NT2/D1 (cell line): ENCODE measurements at regions not wholly inside any gene's neighbourhood (a gene's known extent, or its start where the extent isn't known, plus 50 kb on each side); places are given as distances from the start of the nearest gene placed in this dataset.

Experiments
- DNase-seq: peaks from one replicate; pipeline ENCODE4 v3.0.0-alpha.2; 2011; ENCODE audit warnings: low read depth, low spot score
- H3K27me3 ChIP-seq: 2 replicates; pipeline ENCODE4 v1.6.0; 2011; ENCODE audit warnings: mild to moderate bottlenecking; ENCODE audit not compliant: insufficient read length, insufficient read depth
- H3K36me3 ChIP-seq: 2 replicates; pipeline ENCODE4 v1.6.1; 2011; ENCODE audit warnings: mild to moderate bottlenecking, low read length, mixed read lengths; ENCODE audit not compliant: insufficient read depth, insufficient read length
- H3K4me1 ChIP-seq: 2 replicates; pipeline ENCODE4 v1.5.1; 2011; ENCODE audit not compliant: insufficient read depth, insufficient read length
- H3K4me3 ChIP-seq: 2 replicates; pipeline ENCODE4 v1.5.1; 2011; ENCODE audit warnings: low read depth; ENCODE audit not compliant: insufficient read length
- H3K9ac ChIP-seq: 2 replicates; pipeline ENCODE4 v1.6.0; 2011; ENCODE audit warnings: low read depth; ENCODE audit not compliant: insufficient read length
- H3K9me3 ChIP-seq: 2 replicates; pipeline ENCODE4 v1.5.1; 2011; ENCODE audit warnings: mild to moderate bottlenecking, low read length; ENCODE audit not compliant: insufficient read depth
- SUZ12 ChIP-seq: IDR thresholded peaks from 2 replicates; pipeline ENCODE4 v1.6.1; 2011; ENCODE audit not compliant: insufficient read length, insufficient read depth; ENCODE audit errors: extremely low read depth
- YY1 ChIP-seq: IDR thresholded peaks from 2 replicates; pipeline ENCODE4 v1.6.1; 2011; ENCODE audit not compliant: insufficient read length, insufficient read depth
- ZNF274 ChIP-seq: IDR thresholded peaks from 2 replicates; pipeline ENCODE4 v1.6.1; 2011; ENCODE audit warnings: mild to moderate bottlenecking, low read depth, low read length

- no peak overlapping the region for H3K9ac ChIP-seq
- DNase-seq: no peak
- no peaks in the 10 kb centered on the region for H3K27me3 ChIP-seq
- no peak overlapping the region for H3K4me3 ChIP-seq
- no peaks in the 10 kb centered on the region for H3K36me3 ChIP-seq
- H3K4me1 ChIP-seq: peaks cover 2% of the 10 kb centered on the region
- no peaks in the 10 kb centered on the region; the same call in 1 of the 2 replicates for H3K9me3 ChIP-seq
- TF ChIP-seq SUZ12: no peak
- no peak for TF ChIP-seq YY1
- TF ChIP-seq ZNF274: no peak
These were observed 214.7 kb upstream of the CADM1 start for GRCh38 chr11:115718945-115719344.

- no peaks in the 10 kb centered on the region for H3K36me3 ChIP-seq
These were observed 213.9 kb upstream of the CADM1 start for GRCh38 chr11:115718106-115718505.

DNA sequence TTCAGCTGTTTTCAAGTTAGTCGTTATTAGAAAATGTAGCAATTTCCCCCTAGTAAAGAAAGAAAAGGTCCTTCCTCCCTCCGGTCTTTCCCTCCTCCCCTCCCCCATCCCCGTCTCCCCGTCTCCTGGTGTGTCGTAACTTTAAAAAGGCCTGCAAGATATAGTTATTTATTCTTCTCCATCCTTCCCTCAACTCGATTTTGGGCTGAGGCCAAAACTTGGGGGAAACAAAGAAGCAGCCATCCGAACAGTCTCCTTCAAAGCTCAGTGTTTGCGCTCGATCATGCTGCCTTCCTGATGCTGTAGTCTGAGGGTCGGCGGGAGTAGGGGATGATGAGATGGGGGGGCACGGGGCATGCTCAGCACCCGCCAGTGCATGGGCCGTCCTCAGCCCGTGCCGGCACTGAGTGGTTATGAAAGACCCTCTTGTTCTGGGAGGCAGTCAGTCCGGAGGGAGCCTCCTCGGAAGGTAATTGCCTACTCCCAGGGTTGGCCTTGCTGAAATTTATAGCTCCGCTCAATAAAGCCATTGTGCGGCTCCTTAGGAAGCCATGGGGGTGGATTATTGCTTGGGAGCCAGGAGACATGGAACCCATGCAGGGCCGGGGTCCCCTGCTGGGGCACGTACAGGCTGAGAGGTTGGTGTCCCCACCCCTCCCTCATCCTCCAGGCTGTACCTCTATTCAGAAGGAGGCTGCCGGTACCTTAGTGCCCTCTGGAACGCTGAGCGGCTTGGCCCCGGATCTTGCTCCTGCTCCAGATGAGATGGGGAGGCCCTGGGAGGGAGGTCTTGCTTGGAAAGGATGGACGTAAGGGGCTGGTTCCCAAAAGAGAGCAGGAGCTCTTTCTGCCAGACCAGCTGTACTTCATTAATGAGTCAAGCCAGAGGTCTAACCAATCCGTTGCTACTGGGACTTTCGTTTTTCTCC is 212.7 kb upstream of the CADM1 start:
- TF ChIP-seq SUZ12 (no peak), YY1 (no peak), ZNF274 (no peak)
- DNase-seq: no peak
- peaks cover 2% of the 10 kb centered on the region for H3K4me1 ChIP-seq
- H3K4me3 ChIP-seq: no peak overlapping the region
- no peaks in the 10 kb centered on the region for H3K36me3 ChIP-seq
- H3K27me3 ChIP-seq: no peaks in the 10 kb centered on the region
- H3K9ac ChIP-seq: no peak overlapping the region
- no peaks in the 10 kb centered on the region for H3K9me3 ChIP-seq

More at GRCh38 chr11:115718106-115718505, 213.9 kb upstream of the CADM1 start:
- TF ChIP-seq SUZ12 (no peak), ZNF274 (no peak), YY1 (no peak)
- Histone ChIP-seq H3K4me3 (no peak overlapping the region), H3K9ac (no peak overlapping the region), H3K4me1 (peaks cover 2% of the 10 kb centered on the region), H3K9me3 (no peaks in the 10 kb centered on the region), H3K27me3 (no peaks in the 10 kb centered on the region)
- no peak for DNase-seq

DNA sequence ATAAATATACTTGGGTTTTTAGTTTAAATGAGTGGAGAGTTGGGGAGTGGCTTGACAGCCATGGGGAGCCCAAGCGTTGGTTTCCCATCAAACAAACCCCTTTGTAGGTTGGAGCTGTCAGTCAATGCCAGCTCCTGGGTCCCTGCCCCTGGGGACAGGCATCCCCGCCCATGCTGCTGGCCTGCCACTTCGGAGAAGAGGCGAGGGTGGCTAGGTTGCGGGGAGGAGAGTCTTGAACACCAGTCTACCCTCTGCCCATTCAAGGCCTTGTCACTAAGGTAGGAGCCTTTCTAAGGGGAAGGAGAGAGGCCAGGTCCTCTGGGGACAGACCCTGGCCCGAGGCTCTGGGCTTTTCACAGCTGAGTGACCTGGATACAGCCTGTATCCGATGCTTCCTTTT is 211.9 kb upstream of the CADM1 start:
- TF ChIP-seq YY1 (no peak), ZNF274 (no peak), SUZ12 (no peak)
- H3K9ac ChIP-seq: no peak overlapping the region

DNA sequence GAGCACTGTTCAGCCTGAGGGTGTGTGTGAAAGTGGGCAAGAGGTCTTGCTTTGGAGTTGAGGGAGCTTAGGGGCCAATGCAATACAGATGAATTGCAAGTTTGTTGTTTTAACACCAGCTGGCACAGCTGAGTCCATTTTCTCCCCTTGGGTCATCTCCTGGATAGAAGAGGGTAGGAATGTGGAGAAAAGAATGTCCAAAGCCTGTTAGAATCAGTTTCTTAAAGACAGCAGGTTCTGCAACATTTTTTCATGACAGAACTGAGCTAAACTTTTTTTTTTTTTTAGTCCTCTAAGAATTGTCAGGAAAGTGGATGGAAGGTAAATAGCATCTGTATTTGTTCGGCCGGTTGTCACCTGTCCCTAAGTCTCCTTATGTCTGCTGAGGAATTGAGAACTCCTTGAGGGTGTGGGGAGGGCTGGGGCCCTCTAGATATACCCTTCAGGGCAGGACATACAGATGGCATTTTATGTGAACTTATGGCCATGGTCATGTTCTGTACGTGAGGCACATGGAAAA is 211.1 kb upstream of the CADM1 start:
- H3K4me3 ChIP-seq: no peak overlapping the region
- TF ChIP-seq SUZ12 (no peak), YY1 (no peak), ZNF274 (no peak)
- H3K27me3 ChIP-seq: no peaks in the 10 kb centered on the region
- no peaks in the 10 kb centered on the region for H3K36me3 ChIP-seq
- H3K9me3 ChIP-seq: no peaks in the 10 kb centered on the region
- peaks cover 2% of the 10 kb centered on the region for H3K4me1 ChIP-seq
- H3K9ac ChIP-seq: no peak overlapping the region
- DNase-seq: no peak

More for the DNA sequence above, 211.9 kb upstream of the CADM1 start:
- no peak for DNase-seq
- H3K4me1 ChIP-seq: peaks cover 2% of the 10 kb centered on the region
- no peak overlapping the region for H3K4me3 ChIP-seq
- no peaks in the 10 kb centered on the region for H3K36me3 ChIP-seq
- H3K27me3 ChIP-seq: no peaks in the 10 kb centered on the region
- H3K9me3 ChIP-seq: no peaks in the 10 kb centered on the region

DNA sequence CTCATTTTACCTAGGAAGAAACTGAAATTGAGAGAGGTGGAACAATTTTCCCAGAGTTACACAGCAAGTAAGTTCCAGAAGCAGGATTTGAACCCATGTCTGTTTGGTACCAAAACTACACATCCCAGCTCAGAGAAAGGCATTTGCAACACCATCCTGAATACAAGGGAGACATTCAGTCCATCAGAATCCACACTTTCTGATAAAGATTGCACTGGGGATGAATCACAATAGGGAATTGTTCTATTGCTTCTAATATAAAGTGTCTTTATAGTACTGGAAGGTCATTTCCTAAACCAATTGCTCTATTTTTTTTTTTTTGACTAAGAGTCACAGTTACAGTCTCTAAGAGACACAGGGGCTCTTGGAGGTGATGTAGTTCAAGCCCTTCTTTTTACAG is 208.1 kb upstream of the CADM1 start:
- TF ChIP-seq SUZ12 (no peak), ZNF274 (no peak), YY1 (no peak)
- peaks cover 2% of the 10 kb centered on the region for H3K4me1 ChIP-seq

GRCh38 chr11:115710980-115711379 is 206.8 kb upstream of the CADM1 start:
- Histone ChIP-seq H3K36me3 (no peaks in the 10 kb centered on the region), H3K4me3 (no peak overlapping the region), H3K9ac (no peak overlapping the region), H3K9me3 (no peaks in the 10 kb centered on the region), H3K27me3 (no peaks in the 10 kb centered on the region), H3K4me1 (no peaks in the 10 kb centered on the region)
- DNase-seq: no peak
- TF ChIP-seq SUZ12: no peak
- TF ChIP-seq ZNF274: no peak
- no peak for TF ChIP-seq YY1

More for the DNA sequence above, 208.1 kb upstream of the CADM1 start:
- H3K36me3 ChIP-seq: no peaks in the 10 kb centered on the region
- DNase-seq: no peak
- H3K9me3 ChIP-seq: no peaks in the 10 kb centered on the region
- H3K27me3 ChIP-seq: no peaks in the 10 kb centered on the region
- H3K4me3 ChIP-seq: no peak overlapping the region
- H3K9ac ChIP-seq: no peak overlapping the region

- TF ChIP-seq YY1 (no peak), SUZ12 (no peak)
- H3K9me3 ChIP-seq: no peaks in the 10 kb centered on the region
- H3K36me3 ChIP-seq: no peaks in the 10 kb centered on the region
- H3K27me3 ChIP-seq: no peaks in the 10 kb centered on the region
- H3K4me3 ChIP-seq: no peak overlapping the region
- DNase-seq: no peak
- no peaks in the 10 kb centered on the region for H3K4me1 ChIP-seq
- no peak overlapping the region for H3K9ac ChIP-seq
These were observed 206.2 kb upstream of the CADM1 start for GRCh38 chr11:115710426-115710825.
